HG02623 (cell line): ENCODE measurements at regions not wholly inside any gene's neighbourhood (a gene's known extent, or its start where the extent isn't known, plus 50 kb on each side); places are given as distances from the start of the nearest gene placed in this dataset.
"Not testable (repeated sequence)": the region's sequence is repeated elsewhere in the genome, so short reads cannot be mapped to it uniquely, and the experiment has no call there.

ENCODE experiments used
- ATAC-seq: cut with Tn5 transposase; IDR thresholded peaks from one replicate; pipeline ENCODE4 v1.9.1; 2021; ENCODE audit warnings: moderate library complexity; ENCODE audit not compliant: unreplicated experiment

DNA sequence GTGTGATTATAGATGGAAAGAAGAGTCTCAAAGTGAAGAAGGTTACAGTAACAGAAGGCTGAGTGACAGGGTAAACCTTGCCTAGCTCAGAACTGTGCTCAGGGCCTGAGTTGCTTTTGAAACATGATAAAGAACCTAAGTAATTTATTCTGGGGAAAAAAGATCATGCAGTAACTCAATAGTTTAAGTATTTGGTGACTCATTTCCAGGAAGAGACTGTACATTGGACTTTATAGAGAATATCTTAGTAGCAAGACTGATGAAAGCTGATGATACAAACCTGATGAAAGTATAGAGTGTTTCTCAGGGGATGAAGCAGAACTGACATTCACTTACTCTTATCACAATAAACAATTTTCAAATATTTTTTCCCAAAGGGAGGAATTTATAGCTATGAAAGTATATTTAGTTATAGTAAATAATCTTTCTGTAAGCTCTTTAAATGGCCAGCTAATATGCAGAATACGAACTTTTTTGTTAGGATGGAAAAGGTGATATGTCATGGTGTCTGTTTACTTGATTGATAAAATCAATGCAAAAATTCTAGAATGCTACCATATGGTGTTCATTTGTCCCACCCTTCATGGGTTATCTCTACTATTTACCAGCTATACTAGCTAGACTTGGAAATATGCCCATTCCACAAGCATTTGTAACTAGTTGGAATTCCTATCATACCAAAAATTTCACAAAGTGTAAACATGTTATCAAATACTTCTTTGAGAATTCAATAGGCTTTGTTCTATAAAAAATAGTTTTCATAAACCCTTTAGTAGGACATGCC lies 1265.5 kb upstream of the ACVR2A start:
- ATAC-seq: no peak

GRCh38 chr2:146576339-146577111 lies 1268.3 kb upstream of the ACVR2A start:
- no peak for ATAC-seq

- ATAC-seq: no peak
These were observed 1272.2 kb upstream of the ACVR2A start for GRCh38 chr2:146572598-146572997.

DNA sequence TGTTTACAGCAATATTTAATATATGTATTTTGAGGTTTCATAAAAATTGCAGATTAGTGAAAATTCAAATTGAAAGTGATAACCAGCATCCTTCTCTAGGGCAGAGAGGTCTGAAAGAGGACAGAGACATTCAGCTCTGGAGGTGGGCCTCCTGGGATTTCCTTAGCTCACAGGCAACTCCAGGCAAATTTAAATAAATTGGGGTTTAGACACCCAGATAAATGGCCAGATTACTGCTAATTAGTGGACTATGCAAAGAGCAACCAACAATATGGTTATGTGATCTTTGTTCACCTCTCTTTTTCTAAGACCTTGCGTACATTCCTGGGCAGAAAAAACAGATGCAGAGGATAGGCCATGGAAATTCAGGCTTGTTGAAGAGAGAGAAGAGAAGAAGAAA lies 1282.8 kb upstream of the ACVR2A start:
- no peak for ATAC-seq

GRCh38 chr2:146547236-146547635 lies 1297.6 kb upstream of the ACVR2A start:
- no peak for ATAC-seq

- no peak for ATAC-seq
These were observed 1300.1 kb upstream of the ACVR2A start for GRCh38 chr2:146544701-146545100.

DNA sequence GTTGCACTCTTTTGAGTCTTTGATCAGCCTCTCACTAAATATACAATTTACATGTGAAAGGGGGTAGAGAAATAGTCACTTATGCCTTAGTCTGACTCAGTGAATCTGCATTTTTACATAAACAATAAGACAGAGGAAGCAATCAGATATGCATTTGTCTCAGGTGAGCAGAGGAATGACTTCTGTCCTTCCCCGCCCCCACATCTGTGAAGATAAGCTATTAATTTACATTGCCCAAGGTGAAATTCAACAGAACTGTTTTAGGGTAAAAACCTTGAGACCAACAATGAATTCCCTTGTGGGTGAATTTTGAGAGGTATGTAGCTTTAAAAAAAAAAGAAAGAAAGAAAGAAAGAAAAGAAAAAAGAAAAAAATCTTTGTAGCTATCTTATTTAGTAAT lies 1302.9 kb upstream of the ACVR2A start:
- no peak for ATAC-seq

GRCh38 chr2:146540271-146540932 lies 1304.4 kb upstream of the ACVR2A start:
- ATAC-seq: no peak

GRCh38 chr2:146539739-146540138 lies 1305.1 kb upstream of the ACVR2A start:
- ATAC-seq: not testable (repeated sequence)

GRCh38 chr2:146537477-146537876 lies 1307.4 kb upstream of the ACVR2A start:
- ATAC-seq: no peak

GRCh38 chr2:146532509-146533147 lies 1312.2 kb upstream of the ACVR2A start:
- ATAC-seq: no peak

DNA sequence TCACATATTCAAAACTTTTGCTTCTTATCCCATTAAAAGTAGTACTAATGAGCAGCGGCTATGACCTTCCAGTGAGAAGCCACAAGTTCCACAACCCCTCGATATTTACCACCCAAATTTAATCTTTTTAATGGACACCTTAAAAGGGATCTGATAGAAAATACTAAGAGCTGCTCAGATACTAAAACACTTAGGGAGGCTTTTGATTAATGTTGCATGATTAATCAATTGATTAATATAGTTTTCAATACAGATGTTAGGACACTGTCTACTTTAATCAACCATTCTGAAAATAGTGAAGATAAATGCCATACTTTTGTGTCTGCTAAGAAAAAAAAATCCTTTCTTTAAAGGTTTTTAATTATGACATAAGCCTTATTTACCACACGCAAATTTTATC lies 1312.8 kb upstream of the ACVR2A start:
- ATAC-seq: no peak

DNA sequence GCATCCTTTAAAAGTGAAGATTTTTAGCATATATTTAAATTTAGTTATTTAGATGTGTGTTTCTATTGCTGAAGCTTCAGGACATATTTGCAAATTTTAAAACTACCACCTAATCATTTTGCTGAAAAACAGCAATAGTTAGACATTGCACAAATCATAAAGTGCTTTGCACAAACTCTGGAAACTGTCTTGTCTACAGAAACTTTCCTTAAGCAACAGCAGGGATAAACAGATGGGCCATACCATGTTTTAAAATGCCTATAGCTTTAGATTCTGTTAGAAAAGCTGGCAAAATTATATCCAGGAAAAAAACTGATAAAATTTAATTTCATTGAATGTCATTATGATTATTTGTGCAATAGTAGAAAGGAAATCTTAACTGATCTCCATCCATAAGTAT lies 1313.9 kb upstream of the ACVR2A start:
- ATAC-seq: no peak

GRCh38 chr2:146527166-146527565 lies 1317.7 kb upstream of the ACVR2A start:
- ATAC-seq: no peak

DNA sequence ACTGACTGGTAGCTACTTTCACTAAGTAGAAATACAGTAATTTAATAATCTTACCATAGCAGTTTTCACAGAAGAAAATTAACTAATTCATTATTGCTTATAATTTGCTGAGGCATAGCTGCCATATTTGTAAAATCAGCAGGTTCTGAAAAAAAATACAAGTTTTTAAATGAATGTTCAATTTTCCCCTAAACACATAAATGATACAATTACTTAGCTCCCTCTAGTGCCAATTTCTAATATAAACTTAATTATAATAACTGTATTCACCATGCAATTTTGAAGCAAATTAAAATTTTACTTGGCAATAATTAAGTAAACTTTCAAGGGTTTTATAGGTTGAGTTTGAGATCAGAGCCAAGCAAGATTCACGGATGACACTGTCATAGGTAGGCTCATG lies 1321.6 kb upstream of the ACVR2A start:
- ATAC-seq: no peak

GRCh38 chr2:146506851-146507250 lies 1338.0 kb upstream of the ACVR2A start:
- ATAC-seq: no peak

- no peak for ATAC-seq
These were observed 1341.5 kb upstream of the ACVR2A start for GRCh38 chr2:146503366-146503765.

GRCh38 chr2:146496248-146496647 lies 1348.6 kb upstream of the ACVR2A start:
- ATAC-seq: no peak

GRCh38 chr2:146489386-146489785 lies 1355.4 kb upstream of the ACVR2A start:
- ATAC-seq: no peak

DNA sequence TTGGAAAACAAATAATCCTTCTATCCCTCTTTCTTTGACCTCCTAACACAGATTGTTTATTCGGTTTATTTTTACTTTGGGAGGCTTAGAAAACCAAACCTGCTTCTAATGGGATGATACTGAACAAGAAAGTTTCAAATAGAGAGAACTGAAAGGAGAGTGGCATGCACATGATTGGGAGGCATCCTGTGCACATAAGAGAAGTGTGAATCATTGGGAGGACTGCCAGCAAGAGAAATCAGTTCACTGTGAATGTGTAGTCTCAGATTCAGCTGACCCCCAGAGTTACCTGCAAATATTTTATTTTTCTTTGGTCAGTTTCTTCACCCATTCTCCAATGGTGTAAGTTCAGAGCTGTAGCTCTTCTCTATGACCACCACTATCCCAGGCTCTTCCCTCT lies 1363.2 kb upstream of the ACVR2A start:
- no peak for ATAC-seq

DNA sequence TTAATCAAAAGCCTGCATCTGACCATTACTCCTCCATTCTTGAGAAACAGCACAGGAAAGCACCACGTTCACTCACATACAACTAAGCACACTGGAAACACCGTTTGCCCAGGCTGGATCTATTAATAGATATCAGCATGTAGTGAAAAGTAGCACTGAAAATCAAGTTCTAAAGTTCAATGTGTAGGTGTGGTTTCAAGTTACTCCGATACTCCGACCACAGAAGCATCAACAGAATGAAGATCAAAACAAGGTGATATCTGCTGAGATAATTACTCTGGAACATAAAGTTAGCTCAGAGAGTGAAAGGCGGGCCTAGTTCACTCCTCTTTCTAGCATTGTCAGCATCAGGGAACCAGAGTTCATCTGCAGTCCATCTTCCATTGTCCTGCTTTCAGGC lies 1367.4 kb upstream of the ACVR2A start:
- no peak for ATAC-seq
